PFSK-1 (cell line): ENCODE measurements at regions not wholly inside any gene's neighbourhood (a gene's known extent, or its start where the extent isn't known, plus 50 kb on each side); places are given as distances from the start of the nearest gene placed in this dataset.

Experiments
- FOXP2 ChIP-seq: optimal IDR thresholded peaks from 2 replicates; pipeline ENCODE3; 2011; ENCODE audit warnings: borderline replicate concordance, control low read depth, inconsistent platforms; ENCODE audit not compliant: insufficient read depth; ENCODE audit errors: extremely low read length, extremely low read depth
- POLR2AphosphoS5 ChIP-seq: IDR thresholded peaks from 2 replicates; pipeline ENCODE4 v1.6.1; 2012; ENCODE audit warnings: low read depth, mild to moderate bottlenecking, control low read depth, low read length, moderate library complexity
- SIN3A ChIP-seq: IDR thresholded peaks from 2 replicates; pipeline ENCODE4 v1.6.1; 2012; ENCODE audit warnings: mild to moderate bottlenecking, low read length, moderate library complexity, borderline replicate concordance; ENCODE audit not compliant: insufficient read depth
- TAF1 ChIP-seq: IDR thresholded peaks from 2 replicates; pipeline ENCODE4 v1.6.1; 2012; ENCODE audit warnings: low read length, control low read depth, borderline replicate concordance; ENCODE audit not compliant: insufficient read depth
- TF ChIP-seq, protein P1 (sequence below), 2 experiments: IDR thresholded peaks; 2 replicates each; pipeline versions ENCODE4 v1.6.1 to v1.8.0; 2011 to 2012; ENCODE audit warnings: low read depth in 2 of 2, low read length in 2 of 2, control low read depth in 1 of 2, inconsistent platforms in 1 of 2, mild to moderate bottlenecking in 1 of 2, moderate library complexity in 1 of 2; ENCODE audit not compliant: insufficient read depth in 1 of 2

- TF ChIP-seq, protein P1, sequence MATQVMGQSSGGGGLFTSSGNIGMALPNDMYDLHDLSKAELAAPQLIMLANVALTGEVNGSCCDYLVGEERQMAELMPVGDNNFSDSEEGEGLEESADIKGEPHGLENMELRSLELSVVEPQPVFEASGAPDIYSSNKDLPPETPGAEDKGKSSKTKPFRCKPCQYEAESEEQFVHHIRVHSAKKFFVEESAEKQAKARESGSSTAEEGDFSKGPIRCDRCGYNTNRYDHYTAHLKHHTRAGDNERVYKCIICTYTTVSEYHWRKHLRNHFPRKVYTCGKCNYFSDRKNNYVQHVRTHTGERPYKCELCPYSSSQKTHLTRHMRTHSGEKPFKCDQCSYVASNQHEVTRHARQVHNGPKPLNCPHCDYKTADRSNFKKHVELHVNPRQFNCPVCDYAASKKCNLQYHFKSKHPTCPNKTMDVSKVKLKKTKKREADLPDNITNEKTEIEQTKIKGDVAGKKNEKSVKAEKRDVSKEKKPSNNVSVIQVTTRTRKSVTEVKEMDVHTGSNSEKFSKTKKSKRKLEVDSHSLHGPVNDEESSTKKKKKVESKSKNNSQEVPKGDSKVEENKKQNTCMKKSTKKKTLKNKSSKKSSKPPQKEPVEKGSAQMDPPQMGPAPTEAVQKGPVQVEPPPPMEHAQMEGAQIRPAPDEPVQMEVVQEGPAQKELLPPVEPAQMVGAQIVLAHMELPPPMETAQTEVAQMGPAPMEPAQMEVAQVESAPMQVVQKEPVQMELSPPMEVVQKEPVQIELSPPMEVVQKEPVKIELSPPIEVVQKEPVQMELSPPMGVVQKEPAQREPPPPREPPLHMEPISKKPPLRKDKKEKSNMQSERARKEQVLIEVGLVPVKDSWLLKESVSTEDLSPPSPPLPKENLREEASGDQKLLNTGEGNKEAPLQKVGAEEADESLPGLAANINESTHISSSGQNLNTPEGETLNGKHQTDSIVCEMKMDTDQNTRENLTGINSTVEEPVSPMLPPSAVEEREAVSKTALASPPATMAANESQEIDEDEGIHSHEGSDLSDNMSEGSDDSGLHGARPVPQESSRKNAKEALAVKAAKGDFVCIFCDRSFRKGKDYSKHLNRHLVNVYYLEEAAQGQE (IDR thresholded peaks at IDR 0.05; ENCODE audit: insufficient read depth in 1 of 2, low read depth in 2 of 2, low read length in 2 of 2) = no peak
- TF ChIP-seq SIN3A (no peak), TAF1 (no peak), POLR2AphosphoS5 (no peak)
These were observed 92.0 kb downstream of the IER5 start for GRCh38 chr1:181180407-181181031.

- TF ChIP-seq FOXP2 = no peak
- TF ChIP-seq SIN3A = no peak
- no peak for TF ChIP-seq POLR2AphosphoS5
- TF ChIP-seq TAF1 = no peak
- TF ChIP-seq, protein P1 (IDR thresholded peaks at IDR 0.05; ENCODE audit: insufficient read depth in 1 of 2, low read depth in 2 of 2, low read length in 2 of 2) = no peak
These were observed 93.5 kb downstream of the IER5 start for GRCh38 chr1:181181792-181182585.

DNA sequence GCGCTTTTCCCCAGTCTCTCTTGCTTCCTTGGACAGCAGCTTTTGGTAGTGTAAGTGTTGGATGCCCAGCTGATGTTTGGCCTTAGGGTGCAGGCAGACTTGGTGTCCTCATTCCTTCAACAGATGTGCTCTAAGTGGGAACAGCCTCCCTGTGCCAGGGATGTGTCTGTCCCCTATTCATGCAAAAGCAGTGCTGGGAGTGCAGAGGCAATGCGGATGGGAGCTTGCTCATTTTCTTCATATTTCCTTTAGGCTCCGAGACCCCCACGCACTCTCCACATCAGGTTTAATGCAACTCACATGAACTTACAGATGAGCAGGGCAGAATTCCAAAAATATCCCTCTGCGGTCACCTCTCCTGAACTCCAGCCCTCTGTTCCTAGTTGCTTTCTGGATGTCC lies 96.1 kb downstream of the IER5 start:
- TF ChIP-seq TAF1 (no peak), FOXP2 (no peak), SIN3A (no peak), POLR2AphosphoS5 (no peak)
- TF ChIP-seq, protein P1 (IDR thresholded peaks at IDR 0.05; ENCODE audit: insufficient read depth in 1 of 2, low read depth in 2 of 2, low read length in 2 of 2) = no peak

GRCh38 chr1:181185461-181185860 lies 97.0 kb downstream of the IER5 start:
- TF ChIP-seq POLR2AphosphoS5 = no peak
- no peak for TF ChIP-seq SIN3A
- no peak for TF ChIP-seq FOXP2
- TF ChIP-seq, protein P1 (IDR thresholded peaks at IDR 0.05; ENCODE audit: insufficient read depth in 1 of 2, low read depth in 2 of 2, low read length in 2 of 2) = no peak
- no peak for TF ChIP-seq TAF1
